ENCODE measurements at regions not wholly inside any gene's neighbourhood (a gene's known extent, or its start where the extent isn't known, plus 50 kb on each side); places are given as distances from the start of the nearest gene placed in this dataset.

- TF ChIP-seq POLR2A (IDR thresholded peaks at IDR 0.05), result no peak
- TF ChIP-seq, protein P1, sequence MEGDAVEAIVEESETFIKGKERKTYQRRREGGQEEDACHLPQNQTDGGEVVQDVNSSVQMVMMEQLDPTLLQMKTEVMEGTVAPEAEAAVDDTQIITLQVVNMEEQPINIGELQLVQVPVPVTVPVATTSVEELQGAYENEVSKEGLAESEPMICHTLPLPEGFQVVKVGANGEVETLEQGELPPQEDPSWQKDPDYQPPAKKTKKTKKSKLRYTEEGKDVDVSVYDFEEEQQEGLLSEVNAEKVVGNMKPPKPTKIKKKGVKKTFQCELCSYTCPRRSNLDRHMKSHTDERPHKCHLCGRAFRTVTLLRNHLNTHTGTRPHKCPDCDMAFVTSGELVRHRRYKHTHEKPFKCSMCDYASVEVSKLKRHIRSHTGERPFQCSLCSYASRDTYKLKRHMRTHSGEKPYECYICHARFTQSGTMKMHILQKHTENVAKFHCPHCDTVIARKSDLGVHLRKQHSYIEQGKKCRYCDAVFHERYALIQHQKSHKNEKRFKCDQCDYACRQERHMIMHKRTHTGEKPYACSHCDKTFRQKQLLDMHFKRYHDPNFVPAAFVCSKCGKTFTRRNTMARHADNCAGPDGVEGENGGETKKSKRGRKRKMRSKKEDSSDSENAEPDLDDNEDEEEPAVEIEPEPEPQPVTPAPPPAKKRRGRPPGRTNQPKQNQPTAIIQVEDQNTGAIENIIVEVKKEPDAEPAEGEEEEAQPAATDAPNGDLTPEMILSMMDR (IDR thresholded peaks at IDR 0.05), result no peak
These were observed 126.5 kb upstream of the DLG1 start for GRCh38 chr3:197424674-197425484.
